HepG2 (cell line): ENCODE measurements at regions not wholly inside any gene's neighbourhood (a gene's known extent, or its start where the extent isn't known, plus 50 kb on each side); places are given as distances from the start of the nearest gene placed in this dataset.

Source experiments
- ATAC-seq: fragments of 200-7000 bp; cut with Tn5 transposase; 3 replicates; pipeline ENCODE4 v1.9.1; 2020; ENCODE audit warnings: mild to moderate bottlenecking, moderate library complexity
- BruUV-seq: library from RNA; stranded (reverse); fragments of 400-500 nt; replicated peaks from 2 replicates; lab custom pipeline; 2021; lab: Mats Ljungman, UMichigan
- CTCF ChIA-PET: fragments of 300-600 bp; formaldehyde crosslinking; extraction: SDS; loops from one replicate; lab custom pipeline; 2021; ENCODE audit warnings: low total read pairs, inconsistent platforms, low intra/inter-chr PET ratio; lab: Yijun Ruan, JAX
- POLR2A ChIA-PET: fragments of 350-600 bp; sonication (Branson Sonifier 250); formaldehyde crosslinking; loops from one replicate; lab custom pipeline; 2020; ENCODE audit warnings: antibody characterized with exemption, inconsistent platforms; lab: Yijun Ruan, JAX
- DNase-seq: peaks from one replicate; pipeline ENCODE4 v3.0.0-alpha.2; 2015; ENCODE audit warnings: low spot score
- FAIRE-seq: peaks from 3 replicates; lab custom pipeline; 2011; peaks lifted over from hg19 to GRCh38; lab: Jason Lieb, UNC
- H2AFZ ChIP-seq: one replicate; pipeline ENCODE4 v1.6.1; 2011; ENCODE audit warnings: low read length, inconsistent platforms
- H3K27ac ChIP-seq: fragments of 300-600 bp; 3 replicates; pipeline ENCODE4 v1.8.0; 2011; ENCODE audit warnings: mixed run types, mild to moderate bottlenecking, mixed read lengths, low read length, inconsistent platforms; ENCODE audit not compliant: insufficient read depth; ENCODE audit errors: extremely low read length
- H3K27me3 ChIP-seq, 2 experiments: fragments of 200-600 bp in 1 of 2; 2 replicates in 1 of 2; 3 replicates in 1 of 2; pipeline versions ENCODE4 v1.6.0 to v1.8.0; 2011; ENCODE audit warnings: low read length in 2 of 2, mild to moderate bottlenecking in 2 of 2, moderate library complexity in 2 of 2, inconsistent platforms in 1 of 2; ENCODE audit not compliant: insufficient read depth in 2 of 2, control insufficient read depth in 1 of 2
- H3K36me3 ChIP-seq, 2 experiments: fragments of 200-600 bp in 1 of 2; replicated peaks in 1 of 2; 2 replicates in 1 of 2; 3 replicates in 1 of 2; pipeline versions ENCODE4 v1.5.1 to v1.8.0; 2011; ENCODE audit warnings: low read length in 2 of 2, inconsistent platforms in 1 of 2; ENCODE audit not compliant: insufficient read depth in 2 of 2, control insufficient read depth in 1 of 2
- H3K4me1 ChIP-seq: 2 replicates; pipeline ENCODE4 v1.5.1; 2012; ENCODE audit warnings: low read length, inconsistent platforms; ENCODE audit not compliant: insufficient read depth
- H3K4me2 ChIP-seq: 2 replicates; pipeline ENCODE4 v1.6.0; 2011; ENCODE audit warnings: low read depth, low read length, inconsistent platforms
- H3K4me3 ChIP-seq, 3 experiments: fragments of 200-600 bp in 1 of 3; sonication (generic), shearing (Covaris generic) in 1 of 3; replicated peaks in 1 of 3; 2 replicates each; pipeline ENCODE4 v1.5.1; 2011 to 2016; ENCODE audit warnings: low read length in 3 of 3, inconsistent platforms in 2 of 3, low read depth in 2 of 3, mild to moderate bottlenecking in 2 of 3, control low read depth in 1 of 3, mixed read lengths in 1 of 3; ENCODE audit not compliant: insufficient read depth in 1 of 3
- H3K79me2 ChIP-seq: one replicate; pipeline ENCODE4 v1.6.1; 2011; ENCODE audit warnings: low read length, inconsistent platforms; ENCODE audit not compliant: insufficient read depth
- H3K9ac ChIP-seq: 2 replicates; pipeline ENCODE4 v1.6.0; 2011; ENCODE audit warnings: mild to moderate bottlenecking, low read depth, low read length, inconsistent platforms; ENCODE audit not compliant: insufficient read depth
- H3K9me3 ChIP-seq: 2 replicates; pipeline ENCODE4 v1.5.1; 2012; ENCODE audit warnings: mild to moderate bottlenecking, low read length
- H4K20me1 ChIP-seq: 2 replicates; pipeline ENCODE4 v1.6.0; 2011; ENCODE audit warnings: inconsistent platforms, mild to moderate bottlenecking, low read length, moderate library complexity; ENCODE audit not compliant: insufficient read depth
- CHD4 ChIP-seq: fragments of 200-600 bp; sonication (generic); IDR thresholded peaks from 2 replicates; pipeline ENCODE4 v1.7.0; 2017; ENCODE audit warnings: mild to moderate bottlenecking, low read length, borderline replicate concordance
- PRDM10 ChIP-seq: sonication (generic); formaldehyde crosslinking; IDR thresholded peaks from 2 replicates; pipeline ENCODE4 v1.4.0; 2020; ENCODE audit warnings: low read depth, missing genetic modification reagents
- ZNF382 ChIP-seq: sonication (generic); formaldehyde crosslinking; IDR thresholded peaks from 2 replicates; pipeline ENCODE4 v1.5.0; 2020; ENCODE audit warnings: missing genetic modification reagents, mild to moderate bottlenecking, borderline replicate concordance
- ZNF83 ChIP-seq: sonication (generic); formaldehyde crosslinking; IDR thresholded peaks from 2 replicates; pipeline ENCODE4 v1.4.0; 2020; ENCODE audit warnings: missing genetic modification reagents, mild to moderate bottlenecking, borderline replicate concordance
- WGBS: methylation state at CpG from one replicate; pipeline ENCODE4 v1.1.6; 2017; ENCODE audit warnings: low lambda C conversion rate; 5-methylcytosine and 5-hydroxymethylcytosine counted together
- in situ Hi-C: cut with HindIII; loops from 2 replicates; pipeline ENCODE4 v1.10.0; 2017; ENCODE audit warnings: low pct_unique_long_range_greater_than_20kb; ENCODE audit not compliant: extremely low pct_ligation_motif_present
- intact Hi-C: fragments of 100-400 bp; cut with micrococcal nuclease; formaldehyde crosslinking; loops from one replicate; pipeline ENCODE4 v1.10.0; 2022; ENCODE audit not compliant: unreplicated experiment
- TF ChIP-seq, protein P1 (sequence below): sonication (generic); formaldehyde crosslinking; IDR thresholded peaks from 2 replicates; pipeline ENCODE4 v1.8.0; 2022; ENCODE audit warnings: mild to moderate bottlenecking, missing genetic modification reagents
- TF ChIP-seq, protein P2 (sequence below): IDR thresholded peaks from 2 replicates; pipeline ENCODE4 v1.6.1; 2016; ENCODE audit warnings: control low read depth

GRCh38 chr14:71235875-71236274, 328.6 kb downstream of the PCNX1 start:
- H3K27ac ChIP-seq = no peak overlapping the region
- in situ Hi-C loops (no loop called here), intact Hi-C loops (no loop called here)
- ChIA-PET CTCF (no interaction called here), POLR2A (no interaction called here)
- ATAC-seq (no peak), FAIRE-seq (no peak), DNase-seq (no peak)
- H3K4me3 ChIP-seq = no peak overlapping the region
- no TSS peak for BruUV-seq
- H3K27me3 ChIP-seq = 0 out of 5 replicates have a peak, but pooled peaks cover 0 to 3% of the 10 kb centered on the region in 2 experiments
- H3K36me3 ChIP-seq = no peaks in the 10 kb centered on the region
- TF ChIP-seq PRDM10 = no peak
- TF ChIP-seq, protein P1, sequence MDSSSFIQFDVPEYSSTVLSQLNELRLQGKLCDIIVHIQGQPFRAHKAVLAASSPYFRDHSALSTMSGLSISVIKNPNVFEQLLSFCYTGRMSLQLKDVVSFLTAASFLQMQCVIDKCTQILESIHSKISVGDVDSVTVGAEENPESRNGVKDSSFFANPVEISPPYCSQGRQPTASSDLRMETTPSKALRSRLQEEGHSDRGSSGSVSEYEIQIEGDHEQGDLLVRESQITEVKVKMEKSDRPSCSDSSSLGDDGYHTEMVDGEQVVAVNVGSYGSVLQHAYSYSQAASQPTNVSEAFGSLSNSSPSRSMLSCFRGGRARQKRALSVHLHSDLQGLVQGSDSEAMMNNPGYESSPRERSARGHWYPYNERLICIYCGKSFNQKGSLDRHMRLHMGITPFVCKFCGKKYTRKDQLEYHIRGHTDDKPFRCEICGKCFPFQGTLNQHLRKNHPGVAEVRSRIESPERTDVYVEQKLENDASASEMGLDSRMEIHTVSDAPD (CRISPR knock-in tag) = no peak
- no peak for TF ChIP-seq ZNF382 (CRISPR knock-in tag)
- no peak for TF ChIP-seq CHD4
- TF ChIP-seq ZNF83 = no peak
- TF ChIP-seq, protein P2, sequence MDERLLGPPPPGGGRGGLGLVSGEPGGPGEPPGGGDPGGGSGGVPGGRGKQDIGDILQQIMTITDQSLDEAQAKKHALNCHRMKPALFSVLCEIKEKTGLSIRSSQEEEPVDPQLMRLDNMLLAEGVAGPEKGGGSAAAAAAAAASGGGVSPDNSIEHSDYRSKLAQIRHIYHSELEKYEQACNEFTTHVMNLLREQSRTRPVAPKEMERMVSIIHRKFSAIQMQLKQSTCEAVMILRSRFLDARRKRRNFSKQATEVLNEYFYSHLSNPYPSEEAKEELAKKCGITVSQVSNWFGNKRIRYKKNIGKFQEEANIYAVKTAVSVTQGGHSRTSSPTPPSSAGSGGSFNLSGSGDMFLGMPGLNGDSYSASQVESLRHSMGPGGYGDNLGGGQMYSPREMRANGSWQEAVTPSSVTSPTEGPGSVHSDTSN (CRISPR knock-in tag) = no peak
- 65% methylated on average over 7 of the region's 7 CpGs for WGBS
- no peak overlapping the region for H3K4me2 ChIP-seq
- H3K4me1 ChIP-seq = peaks cover 21% of the 10 kb centered on the region
- no peaks in the 10 kb centered on the region for H3K9me3 ChIP-seq
- H2AFZ ChIP-seq = no peak overlapping the region
- no peak overlapping the region for H3K9ac ChIP-seq
- H4K20me1 ChIP-seq = no peaks in the 10 kb centered on the region
- H3K79me2 ChIP-seq = no peaks in the 10 kb centered on the region
